ENCODE measurements at regions not wholly inside any gene's neighbourhood (a gene's known extent, or its start where the extent isn't known, plus 50 kb on each side); places are given as distances from the start of the nearest gene placed in this dataset.
"Not testable (repeated sequence)": the region's sequence is repeated elsewhere in the genome, so short reads cannot be mapped to it uniquely, and the experiment has no call there.

- DNase-seq (ENCODE audit: low read depth in 4 of 4, low spot score in 2 of 4): no peak
Observed at GRCh38 chr1:2948751-2949680, 72.3 kb upstream of the ACTRT2 start.

- DNase-seq (ENCODE audit: low read depth in 4 of 4, low spot score in 2 of 4): no peak
Observed at GRCh38 chr1:2949966-2950925, 71.0 kb upstream of the ACTRT2 start.

- DNase-seq (ENCODE audit: low read depth in 4 of 4, low spot score in 2 of 4): no peak
Observed at GRCh38 chr1:2950926-2951305, 70.4 kb upstream of the ACTRT2 start.

GRCh38 chr1:2951856-2952255, 69.4 kb upstream of the ACTRT2 start:
- no peak for DNase-seq (ENCODE audit: low read depth in 4 of 4, low spot score in 2 of 4)

GRCh38 chr1:2952371-2952770, 68.9 kb upstream of the ACTRT2 start:
- DNase-seq (ENCODE audit: low read depth in 4 of 4, low spot score in 2 of 4): no peak

GRCh38 chr1:2952992-2953391, 68.3 kb upstream of the ACTRT2 start:
- DNase-seq (ENCODE audit: low read depth in 4 of 4, low spot score in 2 of 4): no peak

- no peak for DNase-seq (ENCODE audit: low read depth in 4 of 4, low spot score in 2 of 4)
Observed at GRCh38 chr1:2953688-2954285, 67.5 kb upstream of the ACTRT2 start.

GRCh38 chr1:2955652-2956051, 65.6 kb upstream of the ACTRT2 start:
- DNase-seq (ENCODE audit: low read depth in 4 of 4, low spot score in 2 of 4): no peak

- DNase-seq (ENCODE audit: low read depth in 4 of 4, low spot score in 2 of 4): no peak
Observed at GRCh38 chr1:2956576-2956975, 64.7 kb upstream of the ACTRT2 start.

- DNase-seq (ENCODE audit: low read depth in 4 of 4, low spot score in 2 of 4): no peak
Observed at GRCh38 chr1:2957329-2957728, 63.9 kb upstream of the ACTRT2 start.

GRCh38 chr1:2959881-2960280, 61.4 kb upstream of the ACTRT2 start:
- not testable (repeated sequence) for DNase-seq (ENCODE audit: low read depth in 4 of 4, low spot score in 2 of 4)

- no peak for DNase-seq (ENCODE audit: low read depth in 4 of 4, low spot score in 2 of 4)
Observed at GRCh38 chr1:2961081-2961480, 60.2 kb upstream of the ACTRT2 start.

- no peak for DNase-seq (ENCODE audit: low read depth in 4 of 4, low spot score in 2 of 4)
Observed at GRCh38 chr1:2961661-2962060, 59.6 kb upstream of the ACTRT2 start.

- DNase-seq (ENCODE audit: low read depth in 4 of 4, low spot score in 2 of 4): no peak
Observed at GRCh38 chr1:2962061-2962460, 59.2 kb upstream of the ACTRT2 start.

GRCh38 chr1:2962541-2962940, 58.7 kb upstream of the ACTRT2 start:
- no peak for DNase-seq (ENCODE audit: low read depth in 4 of 4, low spot score in 2 of 4)

GRCh38 chr1:2962946-2963345, 58.3 kb upstream of the ACTRT2 start:
- DNase-seq (ENCODE audit: low read depth in 4 of 4, low spot score in 2 of 4): no peak

- DNase-seq (ENCODE audit: low read depth in 4 of 4, low spot score in 2 of 4): no peak
Observed at GRCh38 chr1:2965676-2966075, 55.6 kb upstream of the ACTRT2 start.

- no peak for DNase-seq (ENCODE audit: low read depth in 4 of 4, low spot score in 2 of 4)
Observed at GRCh38 chr1:2966449-2967328, 54.6 kb upstream of the ACTRT2 start.

- DNase-seq (ENCODE audit: low read depth in 4 of 4, low spot score in 2 of 4): no peak
Observed at GRCh38 chr1:2967329-2967725, 53.9 kb upstream of the ACTRT2 start.

- DNase-seq (ENCODE audit: low read depth in 4 of 4, low spot score in 2 of 4): no peak
Observed at GRCh38 chr1:2967881-2968280, 53.4 kb upstream of the ACTRT2 start.

Data from left renal cortex interstitium (tissue), 4 donors.